ENCODE measurements at regions not wholly inside any gene's neighbourhood (a gene's known extent, or its start where the extent isn't known, plus 50 kb on each side); places are given as distances from the start of the nearest gene placed in this dataset.

- TF ChIP-seq CTCF (IDR thresholded peaks at IDR 0.05) (no peak), POLR2A (IDR thresholded peaks at IDR 0.05) (no peak)
Measured at GRCh38 chr7:41255113-41255512, 447.8 kb downstream of the INHBA start.
